GM19324 (cell line): ENCODE measurements at regions not wholly inside any gene's neighbourhood (a gene's known extent, or its start where the extent isn't known, plus 50 kb on each side); places are given as distances from the start of the nearest gene placed in this dataset.
"Not testable (repeated sequence)": the region's sequence is repeated elsewhere in the genome, so short reads cannot be mapped to it uniquely, and the experiment has no call there.

Experiments
- ATAC-seq: cut with Tn5 transposase; IDR thresholded peaks from one replicate; pipeline ENCODE4 v1.9.1; 2021; ENCODE audit warnings: mild to moderate bottlenecking, moderate library complexity; ENCODE audit not compliant: unreplicated experiment, low FRiP score

GRCh38 chr13:73661687-73662425 lies 472.3 kb downstream of the KLF12 start:
- ATAC-seq, result no peak

- ATAC-seq, result no peak
Observed at GRCh38 chr13:73661066-73661465, 473.1 kb downstream of the KLF12 start.

DNA sequence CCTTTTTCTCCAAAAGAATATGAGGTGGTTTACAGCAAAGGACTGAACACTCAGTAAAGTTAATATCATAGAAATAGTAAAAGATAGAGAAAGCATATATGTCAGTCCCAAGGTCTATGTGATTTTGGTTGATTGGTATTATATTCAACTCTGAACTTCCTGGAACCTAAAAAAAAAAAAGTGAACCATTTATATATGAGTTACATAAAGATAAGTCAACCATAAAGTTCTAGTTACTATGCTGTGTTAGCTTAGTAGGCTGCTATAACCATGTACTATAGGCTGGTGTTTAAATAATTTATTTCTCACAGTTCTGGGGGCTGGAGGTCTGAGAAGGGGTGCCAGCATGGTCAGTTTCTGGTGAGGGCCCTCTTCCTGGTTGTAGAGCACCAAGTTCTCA lies 475.6 kb downstream of the KLF12 start:
- no peak for ATAC-seq

DNA sequence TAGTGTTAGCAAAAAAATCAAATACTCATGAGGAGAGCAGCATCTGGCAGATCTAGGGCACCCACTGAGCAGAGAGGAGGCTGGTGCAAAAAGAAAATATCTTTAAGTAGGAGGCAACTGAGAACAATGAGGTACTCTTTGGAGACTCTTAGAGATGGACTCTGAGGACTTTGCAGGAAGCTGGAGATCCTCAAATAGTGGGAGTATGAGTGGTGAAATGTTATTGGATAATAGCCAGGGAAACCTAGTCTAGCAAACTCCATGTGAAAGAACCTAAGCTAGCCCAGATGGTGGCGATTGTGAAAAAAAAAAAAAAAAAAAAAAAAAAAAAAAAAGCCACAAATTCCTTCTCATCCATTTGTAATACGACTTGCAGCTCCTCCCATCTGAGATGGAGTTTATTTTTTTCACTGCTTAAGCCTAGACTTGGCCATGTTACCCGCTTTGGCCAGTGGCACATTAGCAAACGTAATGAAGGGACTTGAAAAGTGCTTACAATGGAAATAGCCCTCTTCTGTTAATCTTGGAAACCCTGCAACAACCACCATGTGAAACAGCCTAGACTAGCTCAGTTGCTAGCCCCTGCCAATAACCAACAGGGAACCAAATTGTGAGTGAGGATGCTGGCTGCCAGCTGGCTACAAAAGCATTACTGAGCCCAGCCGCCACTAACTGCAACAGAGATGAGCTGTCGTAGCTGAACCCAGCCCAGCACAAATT lies 476.2 kb downstream of the KLF12 start:
- no peak for ATAC-seq

DNA sequence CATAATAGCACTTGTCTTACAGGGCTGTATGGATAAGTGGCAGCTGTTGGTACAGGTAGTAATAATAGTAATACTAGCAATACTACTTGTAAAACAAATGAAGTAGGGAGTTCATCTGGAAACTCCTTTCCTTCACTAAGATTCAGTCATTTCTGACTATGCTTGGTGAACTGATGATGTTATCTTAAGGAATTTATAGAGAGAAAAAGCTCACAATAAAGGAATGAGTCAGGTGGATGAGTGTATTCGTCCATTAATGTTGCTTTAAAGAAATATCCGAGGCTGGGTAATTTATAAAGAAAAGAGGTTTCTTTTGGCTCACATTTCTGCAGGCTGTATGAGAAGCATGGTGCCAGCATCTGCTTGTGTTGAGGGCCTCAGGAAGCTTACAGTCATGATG lies 477.3 kb downstream of the KLF12 start:
- no peak for ATAC-seq

DNA sequence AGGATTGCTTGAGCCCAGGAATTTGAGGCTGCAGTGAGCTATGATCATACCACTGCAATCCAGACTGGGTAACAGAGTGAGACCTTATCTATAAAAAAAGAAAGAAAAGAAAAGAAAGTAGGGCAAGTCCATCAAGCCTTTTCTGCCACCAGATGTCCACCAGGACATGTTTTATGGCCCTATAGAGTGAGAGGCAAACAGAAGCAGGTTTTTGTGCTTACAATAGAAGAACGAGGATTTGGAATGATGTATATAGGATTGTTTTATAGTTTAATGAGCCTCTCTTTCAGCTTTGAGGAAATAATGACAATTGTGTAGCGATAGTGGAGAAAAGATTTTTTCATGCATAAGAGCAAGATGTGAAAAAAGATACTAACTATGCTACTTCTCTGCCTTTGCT lies 480.5 kb downstream of the KLF12 start:
- ATAC-seq, result no peak

- no peak for ATAC-seq
Observed at GRCh38 chr13:73647417-73647816, 486.8 kb downstream of the KLF12 start.

- ATAC-seq, result not testable (repeated sequence)
Observed at GRCh38 chr13:73640476-73641179, 493.6 kb downstream of the KLF12 start.

GRCh38 chr13:73635166-73635787 lies 498.9 kb downstream of the KLF12 start:
- ATAC-seq, result no peak

DNA sequence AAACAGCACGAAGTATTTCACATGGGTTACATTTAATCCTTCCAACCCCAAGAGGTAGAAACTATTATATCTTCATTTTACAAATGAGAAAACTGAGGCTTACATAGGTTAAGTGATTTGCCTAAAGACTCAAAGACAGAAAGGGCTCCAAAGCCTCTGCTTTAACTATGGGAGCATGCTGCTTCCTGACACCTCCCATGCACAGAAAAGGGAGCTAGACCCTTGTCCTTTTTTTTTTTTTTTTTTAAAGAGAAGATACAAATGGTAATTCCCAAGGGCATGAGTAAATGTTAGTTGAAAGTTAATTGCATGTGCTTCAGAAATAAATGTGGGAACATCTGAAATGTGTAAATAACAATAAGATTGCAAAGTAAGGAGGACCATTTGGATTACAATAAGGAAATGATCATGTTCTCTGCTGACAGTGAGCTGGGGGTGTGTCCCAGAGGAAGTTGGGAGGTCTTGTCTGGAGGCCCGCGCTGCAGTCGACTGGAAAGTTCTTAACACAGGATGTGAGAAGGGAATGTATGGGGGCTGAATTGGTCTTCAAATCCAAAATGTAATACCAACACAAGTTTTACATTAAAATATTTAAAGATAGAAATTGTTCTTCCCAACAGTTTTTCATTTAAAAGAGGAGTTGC lies 500.3 kb downstream of the KLF12 start:
- ATAC-seq, result no peak

- no peak for ATAC-seq
Observed at GRCh38 chr13:73631411-73631810, 502.8 kb downstream of the KLF12 start.

DNA sequence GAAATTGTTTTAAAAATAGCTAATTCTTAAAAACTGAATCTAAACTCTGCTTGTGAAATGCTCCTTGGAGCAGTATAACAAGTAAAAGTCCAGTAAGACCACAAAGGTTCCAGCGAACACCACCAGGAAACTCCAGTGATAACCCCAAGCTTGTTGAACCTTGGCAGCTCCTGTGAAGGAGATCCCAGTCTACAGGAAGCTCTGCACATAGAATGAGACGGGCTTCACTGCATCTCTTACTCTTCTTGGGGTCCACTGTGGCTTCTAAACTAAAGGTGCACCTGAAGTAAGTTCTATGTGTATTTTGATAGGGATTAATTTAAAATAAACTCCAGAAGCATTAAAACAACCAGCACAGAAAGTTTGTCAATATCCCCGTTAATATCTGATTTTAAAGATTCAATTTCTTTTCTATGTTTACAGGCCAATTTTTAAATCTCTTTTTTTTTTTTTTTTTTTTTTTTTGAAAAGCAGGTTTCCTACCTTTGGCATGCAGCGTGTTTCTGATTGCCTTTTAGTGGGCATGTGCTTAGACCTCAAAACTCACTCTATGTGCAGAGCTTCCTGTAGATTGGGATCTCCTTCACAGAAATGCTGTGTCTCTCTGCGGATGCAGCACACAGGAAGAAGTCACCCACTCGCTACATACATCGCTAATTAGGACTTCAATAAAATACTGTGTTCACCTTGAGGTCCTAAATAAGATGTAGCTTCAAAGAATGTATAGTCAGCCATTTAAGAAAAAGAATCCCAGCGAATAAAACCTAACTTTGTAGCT lies 508.5 kb downstream of the KLF12 start:
- ATAC-seq, result no peak

DNA sequence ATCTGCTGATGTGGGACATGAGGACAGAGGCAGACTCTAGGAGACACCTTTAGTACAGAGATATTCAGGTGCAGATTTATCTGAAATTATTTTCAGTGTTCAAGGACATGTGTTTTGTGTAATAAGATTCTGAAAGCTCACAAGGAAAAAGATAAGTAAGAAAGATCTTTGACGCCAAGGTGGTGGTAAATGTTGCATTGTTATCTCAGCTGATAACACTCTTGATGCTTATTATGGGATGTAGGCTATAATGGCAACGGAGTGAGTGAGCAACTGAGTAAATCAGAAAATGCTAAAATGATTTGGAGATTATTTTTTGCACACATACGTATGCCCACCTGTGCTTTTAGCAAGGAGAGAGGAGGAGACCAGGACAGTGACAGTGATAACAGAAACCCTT lies 510.9 kb downstream of the KLF12 start:
- no peak for ATAC-seq

GRCh38 chr13:73622381-73622780 lies 511.8 kb downstream of the KLF12 start:
- no peak for ATAC-seq

DNA sequence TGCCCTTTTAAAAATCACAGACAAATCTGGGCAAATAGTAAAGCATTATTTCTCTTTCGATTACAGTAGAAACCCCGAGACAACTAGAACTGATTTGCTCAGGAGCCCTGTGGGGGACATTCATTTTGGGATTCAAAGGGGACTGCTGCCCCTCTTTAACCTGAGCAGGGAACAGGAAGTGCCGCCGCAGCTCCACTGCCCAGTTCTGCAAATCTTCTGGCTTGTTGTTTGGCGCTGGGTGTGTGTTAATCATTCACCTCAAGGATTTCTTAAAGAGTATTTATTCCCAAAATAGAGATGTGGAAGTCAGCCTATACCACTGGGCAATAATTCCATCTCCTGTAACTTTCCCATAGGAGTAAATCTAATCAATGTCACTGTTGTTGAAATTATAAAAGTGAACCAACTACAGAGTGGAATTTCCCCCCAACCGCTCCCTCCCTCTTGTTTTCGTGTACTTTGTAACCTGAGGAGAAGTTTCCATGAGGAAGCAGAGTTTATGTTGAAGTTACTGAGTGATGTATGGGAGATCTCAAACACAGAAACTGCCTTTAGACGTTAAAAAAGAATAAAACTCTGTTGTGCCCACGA lies 515.8 kb downstream of the KLF12 start:
- ATAC-seq, result no peak

DNA sequence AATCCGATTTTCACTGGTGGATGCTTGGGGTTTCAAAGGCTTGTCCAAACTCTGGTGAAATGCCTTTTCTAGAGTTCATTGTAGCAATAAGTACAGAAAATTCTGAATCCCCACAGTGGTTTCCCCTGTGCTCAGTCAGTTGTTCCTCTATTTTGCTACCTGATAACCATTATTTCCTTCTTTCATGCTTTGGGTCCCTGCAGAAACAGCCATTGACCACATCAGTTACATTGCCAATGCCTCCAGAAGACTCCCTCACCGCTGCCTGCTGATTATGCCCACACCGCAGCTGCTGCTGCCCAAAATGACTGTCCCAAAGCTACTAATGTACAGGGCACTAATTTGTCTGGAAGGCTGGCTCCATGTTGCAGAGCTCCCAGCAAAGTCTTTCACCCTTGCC lies 517.3 kb downstream of the KLF12 start:
- no peak for ATAC-seq

GRCh38 chr13:73610799-73611592 lies 523.2 kb downstream of the KLF12 start:
- ATAC-seq, result no peak

- no peak for ATAC-seq
Observed at GRCh38 chr13:73608711-73609485, 525.3 kb downstream of the KLF12 start.
